ENCODE measurements at regions not wholly inside any gene's neighbourhood (a gene's known extent, or its start where the extent isn't known, plus 50 kb on each side); places are given as distances from the start of the nearest gene placed in this dataset.

GRCh38 chr17:54063639-54064038 lies 240.9 kb downstream of the KIF2B start:
- TF ChIP-seq CTCF (conservative IDR thresholded peaks at IDR 0.05; ENCODE audit: low read length), result no peak
- TF ChIP-seq EZH2phosphoT487 (IDR thresholded peaks at IDR 0.05; ENCODE audit: borderline replicate concordance, low read depth, low read length), result no peak
